MM.1S (cell line): ENCODE measurements at regions not wholly inside any gene's neighbourhood (a gene's known extent, or its start where the extent isn't known, plus 50 kb on each side); places are given as distances from the start of the nearest gene placed in this dataset.

Source experiments
- DNase-seq: peaks from one replicate; pipeline ENCODE4 v3.0.0-alpha.2; 2015
- H2AFZ ChIP-seq: fragments of 300-600 bp; sonication (generic); 2 replicates; pipeline ENCODE4 v1.6.0; 2016; ENCODE audit warnings: antibody characterized with exemption, low read length
- H3F3A ChIP-seq: fragments of 300-600 bp; sonication (generic); 2 replicates; pipeline ENCODE4 v1.6.1; 2016; ENCODE audit warnings: mild to moderate bottlenecking, antibody characterized with exemption, low read length, moderate library complexity, mixed read lengths; ENCODE audit not compliant: insufficient read depth
- H3K27ac ChIP-seq: fragments of 300-600 bp; sonication (generic); 2 replicates; pipeline ENCODE4 v1.5.1; 2016; ENCODE audit warnings: mild to moderate bottlenecking, low read length
- H3K27me3 ChIP-seq: fragments of 300-600 bp; sonication (generic); replicated peaks from 2 replicates; pipeline ENCODE4 v1.6.0; 2016; ENCODE audit warnings: low read length; ENCODE audit not compliant: insufficient read depth
- H3K36me3 ChIP-seq: fragments of 300-600 bp; sonication (generic); replicated peaks from 2 replicates; pipeline ENCODE4 v1.6.1; 2016; ENCODE audit warnings: mild to moderate bottlenecking, low read length, mixed read lengths; ENCODE audit not compliant: insufficient read depth
- H3K4me1 ChIP-seq: fragments of 300-600 bp; sonication (generic); 2 replicates; pipeline ENCODE4 v1.6.1; 2016; ENCODE audit warnings: low read length, mixed read lengths
- H3K4me2 ChIP-seq: fragments of 300-600 bp; sonication (generic); 2 replicates; pipeline ENCODE4 v1.6.0; 2016; ENCODE audit warnings: low read depth, low read length
- H3K4me3 ChIP-seq: fragments of 300-600 bp; sonication (generic); 2 replicates; pipeline ENCODE4 v1.5.1; 2016; ENCODE audit warnings: low read length, mixed read lengths
- H3K79me2 ChIP-seq: fragments of 300-600 bp; sonication (generic); 2 replicates; pipeline ENCODE4 v1.6.1; 2016; ENCODE audit warnings: mixed run types, low read length, mixed read lengths
- H3K9ac ChIP-seq: fragments of 300-600 bp; sonication (generic); 2 replicates; pipeline ENCODE4 v1.6.1; 2016; ENCODE audit warnings: low read length, mixed read lengths
- H3K9me2 ChIP-seq: fragments of 300-600 bp; sonication (generic); replicated peaks from 2 replicates; pipeline ENCODE4 v1.6.1; 2016; ENCODE audit warnings: mild to moderate bottlenecking, low read length, mixed read lengths; ENCODE audit not compliant: insufficient read depth
- H3K9me3 ChIP-seq: fragments of 300-600 bp; sonication (generic); replicated peaks from 2 replicates; pipeline ENCODE4 v1.6.1; 2016; ENCODE audit warnings: mild to moderate bottlenecking, low read length, mixed read lengths; ENCODE audit not compliant: insufficient read depth
- H4K20me1 ChIP-seq: fragments of 300-600 bp; sonication (generic); 2 replicates; pipeline ENCODE4 v1.6.1; 2016; ENCODE audit warnings: mild to moderate bottlenecking, low read length, moderate library complexity, mixed read lengths; ENCODE audit not compliant: insufficient read depth
- EZH2 ChIP-seq: fragments of 300-600 bp; sonication (generic); optimal IDR thresholded peaks from 2 replicates; pipeline ENCODE3; 2017; ENCODE audit warnings: low read depth, mild to moderate bottlenecking, antibody characterized with exemption, low read length, mixed read lengths
- EZH2phosphoT487 ChIP-seq: fragments of 300-600 bp; sonication (generic); IDR thresholded peaks from 2 replicates; pipeline ENCODE4 v1.6.1; 2018; ENCODE audit warnings: antibody characterized with exemption, low read length
- TF ChIP-seq, protein P1 (sequence below): fragments of 300-600 bp; sonication (generic); IDR thresholded peaks from 2 replicates; pipeline ENCODE4 v1.5.1; 2016; ENCODE audit warnings: antibody characterized with exemption, low read length, mixed read lengths

GRCh38 chr7:32680259-32681173, 185.2 kb downstream of the AVL9 start:
- H3K4me3 ChIP-seq = no peak overlapping the region
- H4K20me1 ChIP-seq = no peaks in the 10 kb centered on the region
- H3K79me2 ChIP-seq = no peaks in the 10 kb centered on the region
- no peak overlapping the region for H2AFZ ChIP-seq
- no peak for DNase-seq
- no peak overlapping the region for H3K4me2 ChIP-seq
- H3K27me3 ChIP-seq = no peaks in the 10 kb centered on the region
- H3K4me1 ChIP-seq = no peaks in the 10 kb centered on the region
- H3K36me3 ChIP-seq = no peaks in the 10 kb centered on the region
- TF ChIP-seq EZH2phosphoT487 (no peak), EZH2 (no peak)
- TF ChIP-seq, protein P1, sequence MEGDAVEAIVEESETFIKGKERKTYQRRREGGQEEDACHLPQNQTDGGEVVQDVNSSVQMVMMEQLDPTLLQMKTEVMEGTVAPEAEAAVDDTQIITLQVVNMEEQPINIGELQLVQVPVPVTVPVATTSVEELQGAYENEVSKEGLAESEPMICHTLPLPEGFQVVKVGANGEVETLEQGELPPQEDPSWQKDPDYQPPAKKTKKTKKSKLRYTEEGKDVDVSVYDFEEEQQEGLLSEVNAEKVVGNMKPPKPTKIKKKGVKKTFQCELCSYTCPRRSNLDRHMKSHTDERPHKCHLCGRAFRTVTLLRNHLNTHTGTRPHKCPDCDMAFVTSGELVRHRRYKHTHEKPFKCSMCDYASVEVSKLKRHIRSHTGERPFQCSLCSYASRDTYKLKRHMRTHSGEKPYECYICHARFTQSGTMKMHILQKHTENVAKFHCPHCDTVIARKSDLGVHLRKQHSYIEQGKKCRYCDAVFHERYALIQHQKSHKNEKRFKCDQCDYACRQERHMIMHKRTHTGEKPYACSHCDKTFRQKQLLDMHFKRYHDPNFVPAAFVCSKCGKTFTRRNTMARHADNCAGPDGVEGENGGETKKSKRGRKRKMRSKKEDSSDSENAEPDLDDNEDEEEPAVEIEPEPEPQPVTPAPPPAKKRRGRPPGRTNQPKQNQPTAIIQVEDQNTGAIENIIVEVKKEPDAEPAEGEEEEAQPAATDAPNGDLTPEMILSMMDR = no peak
- no peak overlapping the region for H3K27ac ChIP-seq
- H3F3A ChIP-seq = no peaks in the 10 kb centered on the region
- no peak overlapping the region for H3K9ac ChIP-seq
- no peaks in the 10 kb centered on the region for H3K9me2 ChIP-seq
- H3K9me3 ChIP-seq = no peaks in the 10 kb centered on the region

DNA sequence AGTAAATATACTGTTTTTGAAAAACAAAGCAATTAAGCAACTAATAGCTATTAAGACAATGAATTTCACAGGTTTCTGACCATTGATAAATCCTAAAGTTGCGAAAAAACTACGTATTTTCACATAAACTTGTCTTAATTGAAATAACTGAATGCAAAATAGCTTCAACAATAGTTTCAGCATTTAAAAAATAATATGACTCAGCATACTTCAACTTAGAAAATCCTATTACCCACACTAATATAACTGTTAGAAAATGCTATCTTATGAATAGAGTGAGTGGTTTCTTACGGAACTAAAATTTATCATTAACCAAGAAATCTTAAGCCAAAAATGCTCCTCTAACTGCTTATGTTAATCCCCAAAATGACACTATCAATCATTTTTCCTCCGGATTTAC, 183.9 kb downstream of the AVL9 start:
- H3K4me2 ChIP-seq = no peak overlapping the region
- no peaks in the 10 kb centered on the region for H3K9me2 ChIP-seq
- H3K4me1 ChIP-seq = no peaks in the 10 kb centered on the region
- H3K79me2 ChIP-seq = no peaks in the 10 kb centered on the region
- no peaks in the 10 kb centered on the region for H3K9me3 ChIP-seq
- no peaks in the 10 kb centered on the region for H4K20me1 ChIP-seq
- no peaks in the 10 kb centered on the region for H3K36me3 ChIP-seq
- no peak for DNase-seq
- H3K9ac ChIP-seq = no peak overlapping the region
- no peak overlapping the region for H3K4me3 ChIP-seq
- no peaks in the 10 kb centered on the region for H3K27me3 ChIP-seq
- H2AFZ ChIP-seq = no peak overlapping the region
- TF ChIP-seq EZH2phosphoT487 (no peak), EZH2 (no peak)
- TF ChIP-seq, protein P1 = no peak
- H3F3A ChIP-seq = no peaks in the 10 kb centered on the region
- no peak overlapping the region for H3K27ac ChIP-seq

GRCh38 chr7:32677593-32677992, 182.3 kb downstream of the AVL9 start:
- no peaks in the 10 kb centered on the region for H3K36me3 ChIP-seq
- H3F3A ChIP-seq = no peaks in the 10 kb centered on the region
- no peak for DNase-seq
- H3K4me3 ChIP-seq = no peak overlapping the region
- TF ChIP-seq, protein P1 = no peak
- TF ChIP-seq EZH2phosphoT487 (no peak), EZH2 (no peak)
- no peak overlapping the region for H3K9ac ChIP-seq
- H4K20me1 ChIP-seq = no peaks in the 10 kb centered on the region
- no peaks in the 10 kb centered on the region for H3K9me3 ChIP-seq
- H2AFZ ChIP-seq = no peak overlapping the region
- H3K4me2 ChIP-seq = no peak overlapping the region
- H3K27me3 ChIP-seq = no peaks in the 10 kb centered on the region
- H3K27ac ChIP-seq = no peak overlapping the region
- no peaks in the 10 kb centered on the region for H3K9me2 ChIP-seq
- no peaks in the 10 kb centered on the region for H3K4me1 ChIP-seq
- no peaks in the 10 kb centered on the region for H3K79me2 ChIP-seq
